ENCODE measurements at regions not wholly inside any gene's neighbourhood (a gene's known extent, or its start where the extent isn't known, plus 50 kb on each side); places are given as distances from the start of the nearest gene placed in this dataset.

DNA sequence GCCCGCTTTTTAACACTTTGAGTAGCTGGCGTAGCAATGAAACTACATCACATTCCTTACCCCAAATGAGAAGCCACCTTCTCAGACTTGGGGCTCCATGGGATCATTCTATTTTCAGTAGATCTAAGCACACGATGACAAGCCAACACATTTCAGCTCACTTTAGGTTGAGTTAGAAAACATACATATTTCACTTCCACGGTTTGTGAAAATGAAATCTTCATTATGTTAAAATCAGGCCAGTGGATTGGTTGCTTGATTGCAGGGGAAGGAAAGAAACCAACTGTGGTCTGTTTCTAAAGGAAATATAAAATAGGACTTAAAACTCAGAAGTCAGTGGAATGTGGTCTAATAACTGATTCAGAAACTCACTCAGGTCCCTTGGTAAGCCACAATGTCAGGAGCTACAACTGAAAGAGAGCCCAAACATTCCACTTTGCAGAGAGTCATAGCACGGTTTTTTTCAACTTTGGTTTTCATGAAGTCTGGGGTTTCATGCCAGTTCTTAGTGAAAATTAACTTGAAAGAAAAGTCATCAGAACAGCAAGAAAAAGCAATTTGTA is 82.3 kb upstream of the TIAM1 start:
- Mint-ChIP-seq H3K9me3 (no peaks in the 10 kb centered on the region), H3K27ac (peak overlapping the region; percentile 81), H3K27me3 (ENCODE audit: low read depth) (no peaks in the 10 kb centered on the region), H3K36me3 (no peaks in the 10 kb centered on the region), H3K4me1 (peaks cover 20% of the 10 kb centered on the region), H3K4me3 (no peak overlapping the region)
- POLR2A ChIA-PET = no interaction called here
- DNase-seq (ENCODE audit: low spot score) (no peak), ATAC-seq (no peak)
- CTCF ChIA-PET = interaction anchor here (0.6 kb wide), 1 partner anchor 15 kb away, joined by 3 read pairs; no protein-coding TSS in a partner anchor
- TF ChIP-seq ZNF121 (CRISPR knock-in tag; IDR thresholded peaks at IDR 0.05) = no peak
- TF ChIP-seq, protein P1, sequence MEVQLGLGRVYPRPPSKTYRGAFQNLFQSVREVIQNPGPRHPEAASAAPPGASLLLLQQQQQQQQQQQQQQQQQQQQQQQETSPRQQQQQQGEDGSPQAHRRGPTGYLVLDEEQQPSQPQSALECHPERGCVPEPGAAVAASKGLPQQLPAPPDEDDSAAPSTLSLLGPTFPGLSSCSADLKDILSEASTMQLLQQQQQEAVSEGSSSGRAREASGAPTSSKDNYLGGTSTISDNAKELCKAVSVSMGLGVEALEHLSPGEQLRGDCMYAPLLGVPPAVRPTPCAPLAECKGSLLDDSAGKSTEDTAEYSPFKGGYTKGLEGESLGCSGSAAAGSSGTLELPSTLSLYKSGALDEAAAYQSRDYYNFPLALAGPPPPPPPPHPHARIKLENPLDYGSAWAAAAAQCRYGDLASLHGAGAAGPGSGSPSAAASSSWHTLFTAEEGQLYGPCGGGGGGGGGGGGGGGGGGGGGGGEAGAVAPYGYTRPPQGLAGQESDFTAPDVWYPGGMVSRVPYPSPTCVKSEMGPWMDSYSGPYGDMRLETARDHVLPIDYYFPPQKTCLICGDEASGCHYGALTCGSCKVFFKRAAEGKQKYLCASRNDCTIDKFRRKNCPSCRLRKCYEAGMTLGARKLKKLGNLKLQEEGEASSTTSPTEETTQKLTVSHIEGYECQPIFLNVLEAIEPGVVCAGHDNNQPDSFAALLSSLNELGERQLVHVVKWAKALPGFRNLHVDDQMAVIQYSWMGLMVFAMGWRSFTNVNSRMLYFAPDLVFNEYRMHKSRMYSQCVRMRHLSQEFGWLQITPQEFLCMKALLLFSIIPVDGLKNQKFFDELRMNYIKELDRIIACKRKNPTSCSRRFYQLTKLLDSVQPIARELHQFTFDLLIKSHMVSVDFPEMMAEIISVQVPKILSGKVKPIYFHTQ (CRISPR knock-in tag; IDR thresholded peaks at IDR 0.05) = no peak
- no peak for TF ChIP-seq ZNF423 (CRISPR knock-in tag; IDR thresholded peaks at IDR 0.05)
- TF ChIP-seq NFATC4 (CRISPR knock-in tag; IDR thresholded peaks at IDR 0.05) = no peak

DNA sequence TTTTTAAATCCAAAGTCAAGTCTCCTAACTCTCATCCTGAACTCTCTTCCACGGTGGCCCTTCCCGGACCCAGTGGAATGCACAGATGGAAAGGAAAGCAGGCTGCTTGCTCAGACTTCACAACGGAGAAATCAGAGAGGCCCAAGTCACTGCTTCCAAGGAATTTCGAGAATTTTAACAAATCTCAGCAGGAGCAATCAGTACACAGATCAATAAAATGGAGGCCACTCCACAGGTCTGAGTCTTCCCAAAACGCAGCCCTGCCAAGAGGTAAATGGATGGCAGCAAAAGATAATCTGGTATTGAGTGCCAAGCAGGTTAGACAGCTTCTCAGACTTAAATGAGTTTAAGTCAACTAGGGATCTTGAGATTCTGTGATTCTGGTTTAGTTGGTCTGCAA is 81.1 kb upstream of the TIAM1 start:
- TF ChIP-seq ZNF416 (CRISPR knock-in tag; IDR thresholded peaks at IDR 0.05) (no peak), ATF1 (CRISPR knock-in tag; IDR thresholded peaks at IDR 0.05) (no peak), IRF2 (CRISPR knock-in tag; IDR thresholded peaks at IDR 0.05; ENCODE audit: borderline replicate concordance, low read depth) (no peak), ZBTB21 (CRISPR knock-in tag; IDR thresholded peaks at IDR 0.05; ENCODE audit: borderline replicate concordance) (no peak), ELF4 (CRISPR knock-in tag; IDR thresholded peaks at IDR 0.05; ENCODE audit: low read depth) (no peak), SOX15 (CRISPR knock-in tag; IDR thresholded peaks at IDR 0.05) (no peak), CBFB (CRISPR knock-in tag; IDR thresholded peaks at IDR 0.05; ENCODE audit: low read depth) (no peak), ESRRA (CRISPR knock-in tag; IDR thresholded peaks at IDR 0.05; ENCODE audit: borderline replicate concordance) (no peak), TEAD1 (CRISPR knock-in tag; IDR thresholded peaks at IDR 0.05) (no peak), FOXK1 (CRISPR knock-in tag; IDR thresholded peaks at IDR 0.05) (no peak), SMAD3 (CRISPR knock-in tag; IDR thresholded peaks at IDR 0.05; ENCODE audit: borderline replicate concordance) (no peak), GTF2I (CRISPR knock-in tag; conservative IDR thresholded peaks at IDR 0.05) (no peak), FOXP1 (CRISPR knock-in tag; IDR thresholded peaks at IDR 0.05; ENCODE audit: borderline replicate concordance) (no peak)
- TF ChIP-seq, protein P2, sequence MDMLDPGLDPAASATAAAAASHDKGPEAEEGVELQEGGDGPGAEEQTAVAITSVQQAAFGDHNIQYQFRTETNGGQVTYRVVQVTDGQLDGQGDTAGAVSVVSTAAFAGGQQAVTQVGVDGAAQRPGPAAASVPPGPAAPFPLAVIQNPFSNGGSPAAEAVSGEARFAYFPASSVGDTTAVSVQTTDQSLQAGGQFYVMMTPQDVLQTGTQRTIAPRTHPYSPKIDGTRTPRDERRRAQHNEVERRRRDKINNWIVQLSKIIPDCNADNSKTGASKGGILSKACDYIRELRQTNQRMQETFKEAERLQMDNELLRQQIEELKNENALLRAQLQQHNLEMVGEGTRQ (CRISPR knock-in tag; IDR thresholded peaks at IDR 0.05) = no peak
- TF ChIP-seq, protein P1 (CRISPR knock-in tag; IDR thresholded peaks at IDR 0.05) = no peak
- TF ChIP-seq, protein P3, sequence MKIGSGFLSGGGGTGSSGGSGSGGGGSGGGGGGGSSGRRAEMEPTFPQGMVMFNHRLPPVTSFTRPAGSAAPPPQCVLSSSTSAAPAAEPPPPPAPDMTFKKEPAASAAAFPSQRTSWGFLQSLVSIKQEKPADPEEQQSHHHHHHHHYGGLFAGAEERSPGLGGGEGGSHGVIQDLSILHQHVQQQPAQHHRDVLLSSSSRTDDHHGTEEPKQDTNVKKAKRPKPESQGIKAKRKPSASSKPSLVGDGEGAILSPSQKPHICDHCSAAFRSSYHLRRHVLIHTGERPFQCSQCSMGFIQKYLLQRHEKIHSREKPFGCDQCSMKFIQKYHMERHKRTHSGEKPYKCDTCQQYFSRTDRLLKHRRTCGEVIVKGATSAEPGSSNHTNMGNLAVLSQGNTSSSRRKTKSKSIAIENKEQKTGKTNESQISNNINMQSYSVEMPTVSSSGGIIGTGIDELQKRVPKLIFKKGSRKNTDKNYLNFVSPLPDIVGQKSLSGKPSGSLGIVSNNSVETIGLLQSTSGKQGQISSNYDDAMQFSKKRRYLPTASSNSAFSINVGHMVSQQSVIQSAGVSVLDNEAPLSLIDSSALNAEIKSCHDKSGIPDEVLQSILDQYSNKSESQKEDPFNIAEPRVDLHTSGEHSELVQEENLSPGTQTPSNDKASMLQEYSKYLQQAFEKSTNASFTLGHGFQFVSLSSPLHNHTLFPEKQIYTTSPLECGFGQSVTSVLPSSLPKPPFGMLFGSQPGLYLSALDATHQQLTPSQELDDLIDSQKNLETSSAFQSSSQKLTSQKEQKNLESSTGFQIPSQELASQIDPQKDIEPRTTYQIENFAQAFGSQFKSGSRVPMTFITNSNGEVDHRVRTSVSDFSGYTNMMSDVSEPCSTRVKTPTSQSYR (CRISPR knock-in tag; IDR thresholded peaks at IDR 0.05) = no peak
- Mint-ChIP-seq H3K4me1 (peaks cover 20% of the 10 kb centered on the region), H3K9me3 (no peaks in the 10 kb centered on the region), H3K27ac (no peak overlapping the region), H3K27me3 (ENCODE audit: low read depth) (no peaks in the 10 kb centered on the region), H3K4me3 (no peak overlapping the region), H3K36me3 (no peaks in the 10 kb centered on the region)
- DNase-seq (ENCODE audit: low spot score) (peak; percentile 19), ATAC-seq (peak; percentile 76)
- POLR2A ChIA-PET = no interaction called here
- CTCF ChIA-PET = interaction anchor here (0.6 kb wide), 1 partner anchor 46 kb away, joined by 3 read pairs; no protein-coding TSS in a partner anchor

All from WTC11 (cell line).